ENCODE measurements at regions not wholly inside any gene's neighbourhood (a gene's known extent, or its start where the extent isn't known, plus 50 kb on each side); places are given as distances from the start of the nearest gene placed in this dataset.

DNA sequence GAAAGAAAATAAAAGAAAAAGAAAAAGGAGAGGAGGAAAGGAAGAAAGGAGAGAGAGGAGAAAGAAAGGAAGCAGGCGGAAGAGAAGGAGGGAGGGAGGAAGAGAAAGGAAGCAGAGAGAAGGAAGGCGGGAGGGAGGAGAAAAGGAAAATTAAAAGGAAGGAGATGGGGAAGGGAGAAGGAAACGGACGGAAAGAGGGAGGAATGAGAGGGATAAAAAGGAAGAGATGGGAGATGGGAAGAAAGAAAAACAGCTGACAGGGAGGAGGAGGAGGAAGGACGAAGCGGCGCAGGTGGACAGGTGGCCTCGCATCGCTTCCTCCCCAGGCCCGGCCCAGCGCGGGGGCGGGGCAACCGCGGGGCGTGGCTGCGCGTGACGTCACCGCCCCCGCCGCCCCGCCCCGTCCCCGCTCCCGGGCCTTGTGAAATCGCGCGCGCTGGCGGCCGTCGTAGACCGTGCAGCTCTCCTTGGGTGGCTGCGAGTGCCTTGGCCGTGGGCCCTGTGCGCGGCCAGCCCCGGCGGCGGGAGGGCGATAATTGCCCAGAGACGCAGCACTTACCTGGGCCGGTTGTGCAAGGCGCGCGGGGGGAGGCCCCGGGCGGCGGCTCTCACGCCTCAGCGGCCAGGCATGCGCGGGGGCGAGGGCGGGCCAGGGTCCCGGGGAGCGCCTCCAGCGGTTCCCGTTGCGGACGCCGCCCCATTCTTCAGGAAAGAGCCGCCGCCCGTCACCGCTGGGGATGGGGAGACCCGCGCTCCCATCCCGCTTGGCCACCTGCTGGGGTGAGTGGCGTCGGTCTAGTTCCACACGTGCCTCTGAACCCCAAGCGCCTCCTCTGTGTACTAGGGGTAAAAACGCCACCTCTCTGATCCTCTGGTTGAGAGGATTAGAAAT is 49.6 kb upstream of the FOXE1 start (continued):
- TF ChIP-seq, protein P1, sequence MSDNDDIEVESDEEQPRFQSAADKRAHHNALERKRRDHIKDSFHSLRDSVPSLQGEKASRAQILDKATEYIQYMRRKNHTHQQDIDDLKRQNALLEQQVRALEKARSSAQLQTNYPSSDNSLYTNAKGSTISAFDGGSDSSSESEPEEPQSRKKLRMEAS (CRISPR knock-in tag; IDR thresholded peaks at IDR 0.05) = peak; percentile 56
- TF ChIP-seq RBM17 (IDR thresholded peaks at IDR 0.05; ENCODE audit: borderline replicate concordance, low read depth, low read length) = no peak
- TF ChIP-seq TOE1 (IDR thresholded peaks at IDR 0.05; ENCODE audit: borderline replicate concordance) = peak; percentile 71
- TF ChIP-seq TOE1 (CRISPR knock-in tag; IDR thresholded peaks at IDR 0.05; ENCODE audit: borderline replicate concordance, low read depth) = no peak
- peak; percentile 96 for TF ChIP-seq ZEB2 (IDR thresholded peaks at IDR 0.05)
- TF ChIP-seq ZNF232 (CRISPR knock-in tag; IDR thresholded peaks at IDR 0.05) = no peak
- no peak for TF ChIP-seq DEAF1 (CRISPR knock-in tag; IDR thresholded peaks at IDR 0.05)
- TF ChIP-seq BCOR (IDR thresholded peaks at IDR 0.05) = peak; percentile 60
- peak in 1 of 2 experiments; percentile 10; a peak in 1 of 4 replicates for TF ChIP-seq SRF (CRISPR knock-in tag; IDR thresholded peaks at IDR 0.05)
- no peak for TF ChIP-seq ZNF134 (CRISPR knock-in tag; conservative IDR thresholded peaks at IDR 0.05)
- TF ChIP-seq RBM34 (IDR thresholded peaks at IDR 0.05; ENCODE audit: borderline replicate concordance, insufficient read depth, low read length) = no peak
- peak; percentile 61; the same call in 1 of the 2 replicates for TF ChIP-seq ZBTB40 (IDR thresholded peaks at IDR 0.05)
- TF ChIP-seq ZBTB40 (CRISPR knock-in tag; IDR thresholded peaks at IDR 0.05) = no peak
- TF ChIP-seq ILK (tag; IDR thresholded peaks at IDR 0.05; ENCODE audit: borderline replicate concordance, low read depth) = no peak
- TF ChIP-seq TARDBP (IDR thresholded peaks at IDR 0.05) = peak; percentile 34; the same call in 1 of the 2 replicates
- peak; percentile 61 for TF ChIP-seq DPF2 (IDR thresholded peaks at IDR 0.05)
- no peak for TF ChIP-seq RBM22 (IDR thresholded peaks at IDR 0.05; ENCODE audit: low read depth, low read length, poor library complexity, severe bottlenecking)
